T-helper 2 cell treated with Interferon-gamma antibody and Interleukin-4, amounts not matched to agents 100 ng/mL and 5 ng/mL, for 36 hours (primary cell): ENCODE measurements at regions not wholly inside any gene's neighbourhood (a gene's known extent, or its start where the extent isn't known, plus 50 kb on each side); places are given as distances from the start of the nearest gene placed in this dataset.

Experiments used
- intact Hi-C: fragments of 100-400 bp; cut with micrococcal nuclease; formaldehyde crosslinking; loops from one replicate; pipeline ENCODE4 v1.15.1; 2023

GRCh38 chr22:47772864-47773263 is 1010.4 kb downstream of the TBC1D22A start:
- intact Hi-C loops: no loop called here

- intact Hi-C loops: no loop called here
These were observed 1007.2 kb downstream of the TBC1D22A start for GRCh38 chr22:47769652-47770051.

GRCh38 chr22:47768027-47768426 is 1005.6 kb downstream of the TBC1D22A start:
- intact Hi-C loops: no loop called here

GRCh38 chr22:47767403-47767802 is 1005.0 kb downstream of the TBC1D22A start:
- intact Hi-C loops: no loop called here

GRCh38 chr22:47765757-47766156 is 1003.3 kb downstream of the TBC1D22A start:
- intact Hi-C loops: no loop called here

GRCh38 chr22:47762141-47762540 is 999.7 kb downstream of the TBC1D22A start:
- intact Hi-C loops: no loop called here

GRCh38 chr22:47759909-47760308 is 997.5 kb downstream of the TBC1D22A start:
- intact Hi-C loops: no loop called here

- intact Hi-C loops: no loop called here
These were observed 995.3 kb downstream of the TBC1D22A start for GRCh38 chr22:47757741-47758140.

- intact Hi-C loops: no loop called here
These were observed 987.6 kb downstream of the TBC1D22A start for GRCh38 chr22:47750086-47750485.

GRCh38 chr22:47748957-47749356 is 986.5 kb downstream of the TBC1D22A start:
- intact Hi-C loops: no loop called here

GRCh38 chr22:47748271-47748670 is 985.8 kb downstream of the TBC1D22A start:
- intact Hi-C loops: no loop called here

- intact Hi-C loops: no loop called here
These were observed 977.8 kb downstream of the TBC1D22A start for GRCh38 chr22:47740109-47740805.

- intact Hi-C loops: no loop called here
These were observed 977.0 kb downstream of the TBC1D22A start for GRCh38 chr22:47739291-47740015.

- intact Hi-C loops: no loop called here
These were observed 976.1 kb downstream of the TBC1D22A start for GRCh38 chr22:47738472-47739013.

GRCh38 chr22:47736186-47737034 is 974.0 kb downstream of the TBC1D22A start:
- intact Hi-C loops: no loop called here

GRCh38 chr22:47734511-47734910 is 972.1 kb downstream of the TBC1D22A start:
- intact Hi-C loops: no loop called here

GRCh38 chr22:47727641-47728040 is 965.2 kb downstream of the TBC1D22A start:
- intact Hi-C loops: no loop called here

- intact Hi-C loops: no loop called here
These were observed 962.3 kb downstream of the TBC1D22A start for GRCh38 chr22:47724751-47725150.

GRCh38 chr22:47724030-47724429 is 961.6 kb downstream of the TBC1D22A start:
- intact Hi-C loops: no loop called here

GRCh38 chr22:47718337-47718736 is 955.9 kb downstream of the TBC1D22A start:
- intact Hi-C loops: no loop called here

GRCh38 chr22:47716890-47717615 is 954.6 kb downstream of the TBC1D22A start:
- intact Hi-C loops: no loop called here
